GM03348 (cell line): ENCODE measurements at regions not wholly inside any gene's neighbourhood (a gene's known extent, or its start where the extent isn't known, plus 50 kb on each side); places are given as distances from the start of the nearest gene placed in this dataset.
"Not testable (repeated sequence)": the region's sequence is repeated elsewhere in the genome, so short reads cannot be mapped to it uniquely, and the experiment has no call there.

Experiments
- DNase-seq: peaks from one replicate; pipeline ENCODE4 v3.0.0; 2012; ENCODE audit warnings: low spot score

GRCh38 chr4:134145369-134145768, 56.2 kb downstream of the PABPC4L start:
- DNase-seq: no peak

GRCh38 chr4:134144337-134144736, 57.3 kb downstream of the PABPC4L start:
- no peak for DNase-seq

GRCh38 chr4:134141728-134142127, 59.9 kb downstream of the PABPC4L start:
- DNase-seq: no peak

GRCh38 chr4:134139188-134139587, 62.4 kb downstream of the PABPC4L start:
- DNase-seq: no peak

- DNase-seq: no peak
Observed at GRCh38 chr4:134132086-134132783, 69.4 kb downstream of the PABPC4L start.

- no peak for DNase-seq
Observed at GRCh38 chr4:134126955-134127354, 74.6 kb downstream of the PABPC4L start.

GRCh38 chr4:134126000-134126560, 75.5 kb downstream of the PABPC4L start:
- no peak for DNase-seq

- DNase-seq: no peak
Observed at GRCh38 chr4:134122903-134123302, 78.7 kb downstream of the PABPC4L start.

GRCh38 chr4:134117392-134118183, 84.0 kb downstream of the PABPC4L start:
- DNase-seq: no peak

GRCh38 chr4:134089885-134090284, 111.7 kb downstream of the PABPC4L start:
- no peak for DNase-seq

- no peak for DNase-seq
Observed at GRCh38 chr4:134085496-134085895, 116.1 kb downstream of the PABPC4L start.

GRCh38 chr4:134079085-134079484, 122.5 kb downstream of the PABPC4L start:
- not testable (repeated sequence) for DNase-seq

- no peak for DNase-seq
Observed at GRCh38 chr4:134078230-134078914, 123.2 kb downstream of the PABPC4L start.

- no peak for DNase-seq
Observed at GRCh38 chr4:134073711-134074110, 127.9 kb downstream of the PABPC4L start.

GRCh38 chr4:134072137-134072536, 129.5 kb downstream of the PABPC4L start:
- no peak for DNase-seq

GRCh38 chr4:134070174-134070573, 131.4 kb downstream of the PABPC4L start:
- DNase-seq: no peak

- no peak for DNase-seq
Observed at GRCh38 chr4:134057356-134057755, 144.2 kb downstream of the PABPC4L start.

- DNase-seq: not testable (repeated sequence)
Observed at GRCh38 chr4:134046221-134046620, 155.4 kb downstream of the PABPC4L start.

- no peak for DNase-seq
Observed at GRCh38 chr4:134045411-134045810, 156.2 kb downstream of the PABPC4L start.

- DNase-seq: no peak
Observed at GRCh38 chr4:134043266-134043665, 158.3 kb downstream of the PABPC4L start.

GRCh38 chr4:134028421-134028820, 173.2 kb downstream of the PABPC4L start:
- DNase-seq: no peak

GRCh38 chr4:134027931-134028330, 173.7 kb downstream of the PABPC4L start:
- no peak for DNase-seq

- DNase-seq: no peak
Observed at GRCh38 chr4:134024251-134024650, 177.3 kb downstream of the PABPC4L start.
